B cell (primary cell): ENCODE measurements at regions not wholly inside any gene's neighbourhood (a gene's known extent, or its start where the extent isn't known, plus 50 kb on each side); places are given as distances from the start of the nearest gene placed in this dataset.

ENCODE experiments used
- ATAC-seq: fragments of 200-7000 bp; cut with Tn5 transposase; one replicate; pipeline ENCODE4 v1.10.0; 2021; ENCODE audit warnings: low read depth, mild to moderate bottlenecking, moderate number of reproducible peaks, moderate library complexity
- CTCF ChIA-PET: fragments of 350-600 bp; sonication (Branson Sonifier 250); formaldehyde crosslinking; loops from one replicate; lab custom pipeline; 2021; ENCODE audit warnings: antibody characterized with exemption, inconsistent platforms; lab: Charles Lee
- POLR2A ChIA-PET: fragments of 350-600 bp; sonication (Branson Sonifier 250); formaldehyde crosslinking; loops from one replicate; lab custom pipeline; 2021; ENCODE audit warnings: antibody characterized with exemption; lab: Charles Lee
- DNase-seq: peaks from one replicate; pipeline ENCODE4 v3.0.0; 2013
- H2AFZ ChIP-seq: 2 replicates; pipeline ENCODE4 v1.6.1; 2012; ENCODE audit warnings: mild to moderate bottlenecking, low read depth, low read length; ENCODE audit not compliant: insufficient read depth, poor library complexity, severe bottlenecking
- H3K27ac ChIP-seq, 2 donors: 1 replicate in 1 of 2; 2 replicates in 1 of 2; pipeline ENCODE4 v1.5.1; 2012 to 2013; ENCODE audit warnings: low read length in 2 of 2, mild to moderate bottlenecking in 2 of 2, moderate library complexity in 1 of 2
- H3K27me3 ChIP-seq, 4 experiments: fragments of 200-600 bp in 1 of 4; sonication (generic) in 1 of 4; replicated peaks in 1 of 4; 1 replicate in 2 of 4; 2 replicates in 2 of 4; pipeline versions ENCODE4 v1.6.1 to v1.7.0; 2013 to 2016; ENCODE audit warnings: low read length in 3 of 4, mild to moderate bottlenecking in 2 of 4, mixed read lengths in 1 of 4, moderate library complexity in 1 of 4; ENCODE audit not compliant: insufficient read depth in 4 of 4, control insufficient read depth in 3 of 4; ENCODE audit errors: control extremely low read depth in 1 of 4
- H3K36me3 ChIP-seq, 2 experiments: replicated peaks in 1 of 2; 1 replicate in 1 of 2; 2 replicates in 1 of 2; pipeline versions ENCODE4 v1.6.1 to v1.7.1; 2013; ENCODE audit warnings: low read length in 1 of 2; ENCODE audit not compliant: insufficient read depth in 2 of 2, control insufficient read depth in 1 of 2; ENCODE audit errors: control extremely low read depth in 1 of 2, extremely low read depth in 1 of 2
- H3K4me1 ChIP-seq, 2 donors: fragments of 200-600 bp in 1 of 2; sonication (generic) in 1 of 2; 1 replicate in 1 of 2; 2 replicates in 1 of 2; pipeline versions ENCODE4 v1.5.1 to v1.6.1; 2013 to 2017; ENCODE audit warnings: low read length in 2 of 2; ENCODE audit not compliant: control insufficient read depth in 2 of 2, insufficient read depth in 2 of 2
- H3K4me2 ChIP-seq: replicated peaks from 2 replicates; pipeline ENCODE3; 2012; ENCODE audit warnings: mild to moderate bottlenecking, low read depth, low read length; ENCODE audit not compliant: poor library complexity, severe bottlenecking
- H3K4me3 ChIP-seq, 5 experiments: fragments of 200-600 bp in 1 of 5; sonication (generic) in 1 of 5; 1 replicate in 3 of 5; 2 replicates in 2 of 5; pipeline versions ENCODE4 v1.5.1 to v1.7.0; 2011 to 2016; ENCODE audit warnings: low read length in 4 of 5, mild to moderate bottlenecking in 4 of 5, low read depth in 2 of 5, control low read depth in 1 of 5, moderate library complexity in 1 of 5; ENCODE audit not compliant: insufficient read depth in 1 of 5; ENCODE audit errors: control extremely low read depth in 1 of 5, extremely low read depth in 1 of 5
- H3K79me2 ChIP-seq: fragments of 200-600 bp; sonication (generic); one replicate; pipeline ENCODE4 v1.6.0; 2016; ENCODE audit warnings: low read length; ENCODE audit not compliant: control insufficient read depth, insufficient read depth
- H3K9ac ChIP-seq: fragments of 200-600 bp; sonication (generic); 2 replicates; pipeline ENCODE4 v1.6.1; 2017; ENCODE audit warnings: mild to moderate bottlenecking, low read length, moderate library complexity
- H3K9me3 ChIP-seq, 3 donors: one replicate each; pipeline versions ENCODE4 v1.6.1 to v1.7.1; 2013; ENCODE audit warnings: low read length in 2 of 3; ENCODE audit not compliant: control insufficient read depth in 2 of 3, insufficient read depth in 1 of 3; ENCODE audit errors: control extremely low read depth in 1 of 3
- H4K20me1 ChIP-seq: 2 replicates; pipeline ENCODE4 v1.6.0; 2012; ENCODE audit warnings: mild to moderate bottlenecking, low read length; ENCODE audit not compliant: insufficient read depth, control insufficient read depth, poor library complexity, severe bottlenecking
- H3K27ac Mint-ChIP-seq: one replicate; pipeline ENCODE4 v1.8.0; 2021; ENCODE audit warnings: mixed read lengths
- H3K27me3 Mint-ChIP-seq: one replicate; pipeline ENCODE4 v1.8.0; 2021; ENCODE audit warnings: mixed read lengths
- H3K4me1 Mint-ChIP-seq: one replicate; pipeline ENCODE4 v1.8.0; 2021; ENCODE audit warnings: mixed read lengths
- H3K4me3 Mint-ChIP-seq: one replicate; pipeline ENCODE4 v1.8.0; 2021; ENCODE audit warnings: mixed read lengths
- H3K9me3 Mint-ChIP-seq: one replicate; pipeline ENCODE4 v1.8.0; 2022; ENCODE audit warnings: mixed read lengths; ENCODE audit not compliant: insufficient read depth
- CTCF ChIP-seq: fragments of 200-600 bp; IDR thresholded peaks from one replicate; pipeline ENCODE4 v1.8.0; 2022; ENCODE audit warnings: antibody characterized with exemption, mild to moderate bottlenecking
- EZH2 ChIP-seq: IDR thresholded peaks from 2 replicates; pipeline ENCODE4 v1.6.1; 2012; ENCODE audit warnings: borderline replicate concordance, low read depth, mild to moderate bottlenecking, moderate library complexity, low read length; ENCODE audit not compliant: insufficient read depth, poor library complexity, severe bottlenecking
- WGBS: methylation state at CpG from one replicate; pipeline ENCODE4 v1.1.5; 2013; ENCODE audit warnings: missing lambda C conversion rate; ENCODE audit not compliant: insufficient coverage; 5-methylcytosine and 5-hydroxymethylcytosine counted together
- intact Hi-C: fragments of 100-400 bp; cut with micrococcal nuclease; formaldehyde crosslinking; loops from one replicate; pipeline ENCODE4 v1.10.0; 2022

GRCh38 chr3:193960487-193961274 lies 175.3 kb upstream of the HES1 start:
- no peak overlapping the region for H3K27ac Mint-ChIP-seq
- CTCF ChIA-PET, result interaction anchor here (0.8 to 1.6 kb wide), 2 partner anchors 9 to 178 kb away, joined by 3 to 6 read pairs; no protein-coding TSS in a partner anchor

More at GRCh38 chr3:193960487-193961274, 175.3 kb upstream of the HES1 start:
- intact Hi-C loops, result no loop called here
- peaks cover 57% of the 10 kb centered on the region for H3K27me3 Mint-ChIP-seq
- 82% methylated on average over 16 of the region's 21 CpGs for WGBS
- peaks cover 6% of the 10 kb centered on the region for H3K4me1 Mint-ChIP-seq
- no peak overlapping the region for H2AFZ ChIP-seq
- H3K79me2 ChIP-seq, result no peaks in the 10 kb centered on the region
- H3K36me3 ChIP-seq, result no peaks in the 10 kb centered on the region
- no peak for ATAC-seq
- H3K4me2 ChIP-seq, result no peak overlapping the region
- DNase-seq, result no peak
- H3K9ac ChIP-seq, result no peak overlapping the region
- POLR2A ChIA-PET, result no interaction called here
- TF ChIP-seq EZH2 (no peak), CTCF (no peak)
- H3K9me3 Mint-ChIP-seq, result no peaks in the 10 kb centered on the region
- H3K9me3 ChIP-seq, result peaks cover 0 to 5% (median under 1%) of the 10 kb centered on the region in 3 donors
- no peaks in the 10 kb centered on the region for H3K4me1 ChIP-seq
- no peak overlapping the region for H3K27ac ChIP-seq
- no peak overlapping the region for H3K4me3 ChIP-seq
- H4K20me1 ChIP-seq, result no peaks in the 10 kb centered on the region
- peaks cover 0 to 45% (median 30%) of the 10 kb centered on the region in 4 experiments for H3K27me3 ChIP-seq
- no peak overlapping the region for H3K4me3 Mint-ChIP-seq
